HEK293 (cell line): ENCODE measurements at regions not wholly inside any gene's neighbourhood (a gene's known extent, or its start where the extent isn't known, plus 50 kb on each side); places are given as distances from the start of the nearest gene placed in this dataset.
"Not testable (repeated sequence)": the region's sequence is repeated elsewhere in the genome, so short reads cannot be mapped to it uniquely, and the experiment has no call there.

Experiments
- CTCF ChIA-PET: fragments of 350-600 bp; formaldehyde crosslinking; extraction: SDS; loops from one replicate; lab custom pipeline; 2021; ENCODE audit warnings: antibody characterized with exemption; lab: Yijun Ruan, JAX
- POLR2A ChIA-PET: fragments of 300-600 bp; formaldehyde crosslinking; extraction: SDS; loops from one replicate; lab custom pipeline; 2020; ENCODE audit warnings: antibody characterized with exemption, inconsistent platforms; lab: Yijun Ruan, JAX
- H3K27ac ChIP-seq: fragments of 200-500 bp; sonication (Bioruptor generic); 2 replicates; pipeline ENCODE4 v1.5.1; 2014; ENCODE audit warnings: low read depth, low read length, control low read depth, inconsistent platforms; ENCODE audit errors: extremely low read depth
- H3K36me3 ChIP-seq, 2 experiments: fragments of 200-500 bp in 1 of 2; sonication (Bioruptor generic) in 1 of 2; 1 replicate in 1 of 2; 2 replicates in 1 of 2; pipeline ENCODE4 v1.5.1; 2014 to 2017; ENCODE audit warnings: inconsistent platforms in 2 of 2, low read length in 2 of 2; ENCODE audit not compliant: control insufficient read depth in 2 of 2, insufficient read depth in 1 of 2
- H3K4me1 ChIP-seq: fragments of 200-500 bp; sonication (Bioruptor generic); 2 replicates; pipeline ENCODE4 v1.5.1; 2014; ENCODE audit warnings: mild to moderate bottlenecking, low read length, inconsistent platforms; ENCODE audit not compliant: control insufficient read depth, insufficient read depth
- H3K4me3 ChIP-seq: 2 replicates; pipeline ENCODE4 v1.5.1; 2011; ENCODE audit warnings: low read depth, mild to moderate bottlenecking, control low read depth, low read length, moderate library complexity
- H3K9me3 ChIP-seq: fragments of 200-500 bp; sonication (Bioruptor generic); 2 replicates; pipeline ENCODE4 v1.5.1; 2014; ENCODE audit warnings: low read depth, low read length, inconsistent platforms; ENCODE audit not compliant: control insufficient read depth, insufficient read depth
- BCL6B ChIP-seq: fragments of 450-650 bp; formaldehyde crosslinking; IDR thresholded peaks from 2 replicates; pipeline ENCODE4 v1.5.1; 2017; ENCODE audit warnings: missing biosample characterization, missing genetic modification characterization
- SP3 ChIP-seq: fragments of 450-650 bp; formaldehyde crosslinking; IDR thresholded peaks from 2 replicates; pipeline ENCODE4 v1.5.1; 2016; ENCODE audit warnings: missing biosample characterization, missing genetic modification characterization
- ZBTB44 ChIP-seq: fragments of 450-650 bp; IDR thresholded peaks from 2 replicates; pipeline ENCODE4 v1.5.1; 2018; ENCODE audit warnings: missing biosample characterization, mild to moderate bottlenecking, missing genetic modification characterization
- ZFHX2 ChIP-seq: fragments of 450-650 bp; formaldehyde crosslinking; conservative IDR thresholded peaks from 2 replicates; pipeline ENCODE4 v1.5.1; 2016; ENCODE audit warnings: missing biosample characterization, missing genetic modification characterization
- ZNF19 ChIP-seq: fragments of 450-650 bp; formaldehyde crosslinking; IDR thresholded peaks from 2 replicates; pipeline ENCODE4; 2016; ENCODE audit warnings: missing biosample characterization, missing genetic modification characterization, low read depth
- ZNF266 ChIP-seq: fragments of 450-650 bp; formaldehyde crosslinking; IDR thresholded peaks from 2 replicates; pipeline ENCODE4 v1.5.1; 2016; ENCODE audit warnings: missing biosample characterization, missing genetic modification characterization, low read depth
- ZNF335 ChIP-seq: fragments of 450-650 bp; formaldehyde crosslinking; conservative IDR thresholded peaks from 2 replicates; pipeline ENCODE4 v1.5.1; 2016; ENCODE audit warnings: missing biosample characterization, missing genetic modification characterization
- ZNF391 ChIP-seq: fragments of 450-650 bp; formaldehyde crosslinking; IDR thresholded peaks from 2 replicates; pipeline ENCODE4 v1.5.1; 2016; ENCODE audit warnings: low read depth, missing biosample characterization, missing genetic modification characterization, borderline replicate concordance
- ZNF501 ChIP-seq: fragments of 450-650 bp; formaldehyde crosslinking; IDR thresholded peaks from 2 replicates; pipeline ENCODE4 v1.5.1; 2016; ENCODE audit warnings: missing biosample characterization, missing genetic modification characterization
- ZNF560 ChIP-seq: fragments of 450-650 bp; formaldehyde crosslinking; IDR thresholded peaks from 2 replicates; pipeline ENCODE4 v1.5.1; 2017; ENCODE audit warnings: missing biosample characterization, missing genetic modification characterization, borderline replicate concordance
- ZNF658 ChIP-seq: fragments of 450-650 bp; formaldehyde crosslinking; IDR thresholded peaks from 2 replicates; pipeline ENCODE4; 2016; ENCODE audit warnings: missing biosample characterization, missing genetic modification characterization
- ZNF670 ChIP-seq: fragments of 450-650 bp; formaldehyde crosslinking; IDR thresholded peaks from 2 replicates; pipeline ENCODE4 v1.5.1; 2016; ENCODE audit warnings: missing biosample characterization, missing genetic modification characterization, low read depth
- ZNF701 ChIP-seq: fragments of 450-650 bp; formaldehyde crosslinking; IDR thresholded peaks from 2 replicates; pipeline ENCODE4 v1.5.1; 2016; ENCODE audit warnings: missing biosample characterization, missing genetic modification characterization
- ZNF830 ChIP-seq: fragments of 450-650 bp; IDR thresholded peaks from 2 replicates; pipeline ENCODE4 v1.5.0; 2018; ENCODE audit warnings: missing biosample characterization, missing genetic modification characterization, low read depth, mild to moderate bottlenecking, moderate library complexity
- TF ChIP-seq, protein P1 (sequence below): fragments of 450-650 bp; formaldehyde crosslinking; IDR thresholded peaks from 2 replicates; pipeline ENCODE4 v1.5.1; 2017; ENCODE audit warnings: missing biosample characterization, missing genetic modification characterization

DNA sequence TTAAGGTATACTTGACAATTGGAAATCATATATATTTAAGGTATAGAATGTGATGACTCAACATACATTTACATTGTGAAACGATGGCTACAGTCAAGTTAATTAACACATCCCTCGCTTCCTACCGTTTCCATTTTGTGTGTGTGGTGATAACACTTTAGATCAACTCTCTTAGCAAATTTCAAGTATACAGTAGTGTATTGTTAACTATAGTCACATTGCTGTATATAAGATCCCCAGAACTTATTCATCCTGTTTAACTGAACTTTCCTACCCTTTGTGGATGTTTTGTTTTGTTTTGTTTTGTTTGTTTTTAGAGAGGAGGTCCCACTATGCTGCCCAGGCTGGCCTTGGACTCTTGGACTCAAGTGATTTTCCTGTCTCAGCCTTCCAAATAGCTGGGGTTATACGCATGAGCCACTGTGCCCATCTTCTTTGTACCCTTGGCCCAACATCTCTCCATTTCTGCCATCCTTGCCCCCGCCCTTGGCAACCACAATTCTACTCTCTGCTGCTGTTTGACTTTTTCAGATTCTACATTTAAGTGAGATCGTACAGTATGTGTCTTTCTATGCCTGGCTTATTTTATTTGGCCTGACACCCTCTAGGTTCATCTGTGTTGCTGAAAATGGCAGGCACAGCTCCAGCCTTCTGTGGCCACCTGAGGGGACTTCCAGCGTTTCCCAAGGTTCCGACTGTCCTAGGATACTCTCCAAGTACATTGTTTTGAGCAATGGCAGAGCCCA is 90.5 kb upstream of the SNX9 start:
- Histone ChIP-seq H3K4me1 (no peaks in the 10 kb centered on the region), H3K36me3 (no peaks in the 10 kb centered on the region), H3K4me3 (no peak overlapping the region), H3K27ac (no peak overlapping the region), H3K9me3 (no peaks in the 10 kb centered on the region)
- POLR2A ChIA-PET, result interaction anchor here (0.7 kb wide), 1 partner anchor 31 kb away, joined by 3 read pairs; no protein-coding TSS in a partner anchor
- CTCF ChIA-PET, result no interaction called here
- TF ChIP-seq ZNF701 (tag by site-specific recombination) (no peak), ZNF658 (tag by site-specific recombination) (no peak), ZNF830 (tag by site-specific recombination) (no peak)

GRCh38 chr6:157736555-157736954 is 86.5 kb upstream of the SNX9 start:
- H3K9me3 ChIP-seq, POLR2A ChIA-PET, H3K36me3 ChIP-seq, CTCF ChIA-PET, H3K4me3 ChIP-seq, H3K27ac ChIP-seq, H3K4me1 ChIP-seq: not testable (repeated sequence)

DNA sequence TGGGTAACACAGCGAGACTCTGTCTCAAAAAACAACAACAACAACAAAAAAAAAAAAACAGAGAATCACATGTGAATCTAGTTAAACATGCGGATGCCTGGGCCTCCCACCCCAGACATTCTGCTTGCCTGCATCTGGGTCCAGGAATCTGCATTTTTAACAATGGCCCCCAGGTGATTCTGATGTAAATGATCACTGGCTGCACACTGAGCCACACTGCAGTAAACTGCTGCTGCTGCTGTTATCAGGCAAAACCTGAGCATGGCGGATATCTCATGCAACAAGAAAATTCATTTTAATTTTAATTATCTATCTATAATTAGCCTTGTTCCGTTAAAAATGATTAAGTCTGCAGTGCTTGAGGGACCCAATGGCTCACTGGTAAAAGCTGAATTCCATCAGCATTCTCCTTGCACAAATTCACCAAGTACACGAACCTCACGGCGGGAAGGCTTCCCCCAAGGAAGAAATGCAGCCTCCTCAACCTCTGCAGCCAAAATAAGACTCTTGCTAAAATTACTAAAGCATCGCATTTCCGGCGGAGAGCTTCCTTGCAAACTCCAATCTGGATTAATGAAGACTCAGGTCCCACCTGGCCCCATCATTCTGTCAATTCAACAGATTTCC is 81.6 kb upstream of the SNX9 start:
- Histone ChIP-seq H3K9me3 (no peaks in the 10 kb centered on the region), H3K4me1 (no peaks in the 10 kb centered on the region), H3K36me3 (no peaks in the 10 kb centered on the region), H3K27ac (no peak overlapping the region), H3K4me3 (no peak overlapping the region)
- ChIA-PET POLR2A (no interaction called here), CTCF (interaction anchor here (0.6 to 3.5 kb wide), 2 partner anchors 15 to 24 kb away, joined by 5 to 24 read pairs; no protein-coding TSS in a partner anchor)
- TF ChIP-seq, protein P1, sequence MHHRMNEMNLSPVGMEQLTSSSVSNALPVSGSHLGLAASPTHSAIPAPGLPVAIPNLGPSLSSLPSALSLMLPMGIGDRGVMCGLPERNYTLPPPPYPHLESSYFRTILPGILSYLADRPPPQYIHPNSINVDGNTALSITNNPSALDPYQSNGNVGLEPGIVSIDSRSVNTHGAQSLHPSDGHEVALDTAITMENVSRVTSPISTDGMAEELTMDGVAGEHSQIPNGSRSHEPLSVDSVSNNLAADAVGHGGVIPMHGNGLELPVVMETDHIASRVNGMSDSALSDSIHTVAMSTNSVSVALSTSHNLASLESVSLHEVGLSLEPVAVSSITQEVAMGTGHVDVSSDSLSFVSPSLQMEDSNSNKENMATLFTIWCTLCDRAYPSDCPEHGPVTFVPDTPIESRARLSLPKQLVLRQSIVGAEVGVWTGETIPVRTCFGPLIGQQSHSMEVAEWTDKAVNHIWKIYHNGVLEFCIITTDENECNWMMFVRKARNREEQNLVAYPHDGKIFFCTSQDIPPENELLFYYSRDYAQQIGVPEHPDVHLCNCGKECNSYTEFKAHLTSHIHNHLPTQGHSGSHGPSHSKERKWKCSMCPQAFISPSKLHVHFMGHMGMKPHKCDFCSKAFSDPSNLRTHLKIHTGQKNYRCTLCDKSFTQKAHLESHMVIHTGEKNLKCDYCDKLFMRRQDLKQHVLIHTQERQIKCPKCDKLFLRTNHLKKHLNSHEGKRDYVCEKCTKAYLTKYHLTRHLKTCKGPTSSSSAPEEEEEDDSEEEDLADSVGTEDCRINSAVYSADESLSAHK (tag by site-specific recombination), result no peak
- TF ChIP-seq ZNF670 (tag by site-specific recombination), result no peak
- TF ChIP-seq ZNF19 (tag by site-specific recombination), result no peak
- TF ChIP-seq ZNF501 (tag by site-specific recombination), result no peak
- no peak for TF ChIP-seq BCL6B (tag by site-specific recombination)
- no peak for TF ChIP-seq SP3
- no peak for TF ChIP-seq ZNF391 (tag by site-specific recombination)
- TF ChIP-seq ZNF335 (tag by site-specific recombination), result no peak
- no peak for TF ChIP-seq ZNF560 (tag by site-specific recombination)
- TF ChIP-seq ZFHX2 (tag by site-specific recombination), result no peak
- no peak for TF ChIP-seq ZNF266 (tag by site-specific recombination)
- no peak for TF ChIP-seq ZBTB44 (tag by site-specific recombination)
